ENCODE measurements at regions not wholly inside any gene's neighbourhood (a gene's known extent, or its start where the extent isn't known, plus 50 kb on each side); places are given as distances from the start of the nearest gene placed in this dataset.

- DNase-seq = no peak
Measured at GRCh38 chr9:95610006-95610785, 93.4 kb upstream of the PTCH1 start.

- DNase-seq = no peak
Measured at GRCh38 chr9:95609426-95609825, 92.7 kb upstream of the PTCH1 start.

- no peak for DNase-seq
Measured at GRCh38 chr9:95608341-95608740, 91.6 kb upstream of the PTCH1 start.

GRCh38 chr9:95607507-95607906 lies 90.7 kb upstream of the PTCH1 start:
- DNase-seq = no peak

- DNase-seq = no peak
Measured at GRCh38 chr9:95606489-95607350, 89.9 kb upstream of the PTCH1 start.

- no peak for DNase-seq
Measured at GRCh38 chr9:95605816-95606488, 89.2 kb upstream of the PTCH1 start.

- no peak for DNase-seq
Measured at GRCh38 chr9:95605101-95605500, 88.3 kb upstream of the PTCH1 start.

GRCh38 chr9:95598236-95598635 lies 81.5 kb upstream of the PTCH1 start:
- no peak for DNase-seq

- DNase-seq = no peak
Measured at GRCh38 chr9:95595721-95596295, 79.0 kb upstream of the PTCH1 start.

- DNase-seq = no peak
Measured at GRCh38 chr9:95592931-95593330, 76.2 kb upstream of the PTCH1 start.

- no peak for DNase-seq
Measured at GRCh38 chr9:95588724-95589588, 72.2 kb upstream of the PTCH1 start.

- DNase-seq = no peak
Measured at GRCh38 chr9:95587021-95587964, 70.5 kb upstream of the PTCH1 start.

- DNase-seq = no peak
Measured at GRCh38 chr9:95586326-95586725, 69.6 kb upstream of the PTCH1 start.

- DNase-seq = no peak
Measured at GRCh38 chr9:95585824-95586223, 69.1 kb upstream of the PTCH1 start.

- DNase-seq = no peak
Measured at GRCh38 chr9:95584176-95584575, 67.4 kb upstream of the PTCH1 start.

GRCh38 chr9:95581900-95582299 lies 65.1 kb upstream of the PTCH1 start:
- no peak for DNase-seq

- DNase-seq = no peak
Measured at GRCh38 chr9:95580812-95581761, 64.3 kb upstream of the PTCH1 start.

GRCh38 chr9:95574866-95575553 lies 58.2 kb upstream of the PTCH1 start:
- no peak for DNase-seq

- DNase-seq = peak; percentile 6
Measured at GRCh38 chr9:95574176-95574575, 57.4 kb upstream of the PTCH1 start.
